HG03469 (cell line): ENCODE measurements at regions not wholly inside any gene's neighbourhood (a gene's known extent, or its start where the extent isn't known, plus 50 kb on each side); places are given as distances from the start of the nearest gene placed in this dataset.

Experiments
- ATAC-seq: cut with Tn5 transposase; IDR thresholded peaks from one replicate; pipeline ENCODE4 v1.9.1; 2021; ENCODE audit warnings: mild to moderate bottlenecking, moderate library complexity, moderate number of reproducible peaks; ENCODE audit not compliant: unreplicated experiment

GRCh38 chr3:5304188-5304587 is 116.7 kb downstream of the EDEM1 start:
- no peak for ATAC-seq

GRCh38 chr3:5304789-5305683 is 117.5 kb downstream of the EDEM1 start:
- ATAC-seq, result peak; percentile 70

DNA sequence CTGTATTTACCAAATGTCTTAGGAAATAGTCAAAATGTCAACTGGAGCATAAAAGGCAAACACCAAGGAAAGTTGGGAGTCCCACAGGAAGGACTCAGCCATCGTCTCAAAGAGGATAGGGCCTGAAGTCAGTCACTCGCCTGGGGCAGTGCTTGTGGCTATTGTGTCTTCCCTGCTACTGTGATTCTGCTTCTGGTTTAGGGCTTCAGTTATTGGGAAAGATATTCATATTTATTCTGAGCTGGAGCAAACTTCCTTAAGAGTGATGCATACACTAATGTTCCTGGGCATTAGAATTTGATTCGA is 118.1 kb downstream of the EDEM1 start:
- no peak for ATAC-seq

- ATAC-seq, result no peak
Observed at GRCh38 chr3:5309171-5309570, 121.7 kb downstream of the EDEM1 start.

- no peak for ATAC-seq
Observed at GRCh38 chr3:5309602-5310001, 122.1 kb downstream of the EDEM1 start.

GRCh38 chr3:5310509-5310908 is 123.0 kb downstream of the EDEM1 start:
- ATAC-seq, result no peak

DNA sequence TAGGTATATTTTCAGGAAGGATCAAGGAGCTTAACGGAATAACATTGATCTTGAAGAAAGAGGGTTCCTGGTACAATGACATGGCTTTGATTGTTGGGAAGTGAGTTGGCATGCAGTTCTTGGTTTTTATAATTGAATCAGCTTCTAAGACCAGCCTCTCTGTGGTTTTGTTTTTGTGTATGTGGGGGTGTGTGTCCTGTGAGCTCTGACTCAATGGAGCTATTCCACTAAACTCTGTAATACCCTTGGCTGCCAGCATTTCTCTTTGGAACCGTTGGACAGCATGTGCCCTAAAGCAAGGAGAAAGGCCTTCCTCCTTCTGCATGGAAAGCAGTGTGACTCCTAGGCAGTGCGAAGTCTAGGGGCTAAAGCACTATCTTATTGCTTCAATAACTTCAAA is 124.8 kb downstream of the EDEM1 start:
- no peak for ATAC-seq

- no peak for ATAC-seq
Observed at GRCh38 chr3:5314897-5315296, 127.4 kb downstream of the EDEM1 start.

GRCh38 chr3:5317557-5317956 is 130.1 kb downstream of the EDEM1 start:
- no peak for ATAC-seq

- ATAC-seq, result no peak
Observed at GRCh38 chr3:5319454-5319853, 131.9 kb downstream of the EDEM1 start.

DNA sequence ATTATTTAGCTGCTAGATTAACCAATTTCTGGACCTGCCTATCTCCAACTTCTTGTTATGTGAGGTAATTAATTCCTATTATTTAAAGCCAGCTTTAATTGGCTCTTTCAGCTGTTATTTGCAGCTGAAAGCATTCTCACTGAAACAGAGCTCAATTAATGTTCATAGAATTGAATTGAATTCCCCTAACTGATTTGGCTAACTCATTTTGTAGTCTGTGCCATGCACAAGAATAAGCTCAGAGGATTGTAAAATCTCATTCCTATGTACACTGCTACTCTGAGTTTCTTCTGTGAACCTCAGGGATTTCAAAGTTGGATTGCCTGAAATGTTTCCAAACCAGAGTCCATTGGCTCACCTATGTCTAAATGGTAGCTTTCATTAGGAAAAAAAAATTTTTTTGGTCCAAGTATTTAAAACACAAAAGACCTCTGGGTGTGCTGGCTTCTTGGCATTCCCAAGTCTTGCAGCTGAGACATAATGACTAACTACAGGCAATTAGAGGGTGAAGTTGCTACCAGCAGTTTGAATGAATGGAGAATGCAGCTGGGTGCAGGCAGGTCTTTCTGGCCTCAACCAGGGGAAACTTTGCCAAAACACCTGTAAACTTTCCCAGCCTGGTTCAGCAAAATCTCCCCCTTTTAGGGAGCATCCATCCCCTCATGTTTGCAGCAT is 134.3 kb downstream of the EDEM1 start:
- no peak for ATAC-seq

DNA sequence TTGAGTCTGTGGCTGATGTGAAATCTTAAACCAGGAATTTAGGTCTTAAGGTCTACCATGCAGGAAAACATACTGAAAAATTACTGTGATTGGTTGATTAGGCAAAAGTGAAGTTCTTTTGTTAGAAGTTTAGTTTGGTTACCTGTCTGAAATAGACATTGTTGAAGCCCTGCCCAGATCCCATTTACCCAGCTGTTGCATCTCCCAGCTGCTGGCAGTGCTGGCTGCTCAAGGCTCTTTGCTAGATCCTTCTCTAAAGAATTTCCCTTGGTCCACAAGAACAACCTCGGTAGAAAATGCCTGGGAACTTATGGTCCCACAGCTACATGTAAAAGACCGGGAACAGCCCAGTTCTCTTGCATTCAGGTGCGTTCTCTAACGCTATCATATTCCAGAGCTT is 137.3 kb downstream of the EDEM1 start:
- no peak for ATAC-seq

GRCh38 chr3:5330152-5330810 is 142.8 kb downstream of the EDEM1 start:
- ATAC-seq, result no peak

GRCh38 chr3:5331567-5332269 is 144.2 kb downstream of the EDEM1 start:
- ATAC-seq, result no peak

GRCh38 chr3:5332270-5332956 is 144.9 kb downstream of the EDEM1 start:
- peak; percentile 66 for ATAC-seq

DNA sequence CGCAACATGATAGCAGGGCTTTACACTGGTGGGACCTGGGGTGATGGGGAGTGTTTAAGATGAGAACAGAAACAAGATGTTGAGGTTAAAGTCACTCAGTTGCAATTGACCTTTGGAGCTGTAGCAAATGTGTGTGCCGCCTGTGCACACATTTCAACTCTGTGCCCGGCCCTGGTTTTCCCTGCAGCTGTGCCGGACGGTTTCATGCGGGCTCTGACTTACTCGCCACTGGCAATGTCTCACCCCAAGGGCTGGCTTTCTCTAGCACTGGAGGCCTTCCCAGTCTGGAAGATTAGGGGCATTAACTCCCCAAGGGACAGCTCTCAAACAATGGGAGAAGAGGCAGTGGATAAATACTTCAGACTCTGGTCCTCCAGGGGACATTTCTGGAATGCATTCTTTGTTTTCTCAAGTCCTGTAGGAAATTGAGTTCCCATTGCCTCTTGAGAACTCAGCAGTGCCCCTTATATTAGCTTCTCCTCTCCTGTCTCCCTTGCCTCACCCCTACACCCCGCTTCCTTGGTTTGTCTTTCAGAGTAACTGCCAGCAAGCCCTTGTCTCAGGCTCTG is 152.5 kb downstream of the EDEM1 start:
- ATAC-seq, result no peak

- no peak for ATAC-seq
Observed at GRCh38 chr3:5341610-5342009, 154.1 kb downstream of the EDEM1 start.

DNA sequence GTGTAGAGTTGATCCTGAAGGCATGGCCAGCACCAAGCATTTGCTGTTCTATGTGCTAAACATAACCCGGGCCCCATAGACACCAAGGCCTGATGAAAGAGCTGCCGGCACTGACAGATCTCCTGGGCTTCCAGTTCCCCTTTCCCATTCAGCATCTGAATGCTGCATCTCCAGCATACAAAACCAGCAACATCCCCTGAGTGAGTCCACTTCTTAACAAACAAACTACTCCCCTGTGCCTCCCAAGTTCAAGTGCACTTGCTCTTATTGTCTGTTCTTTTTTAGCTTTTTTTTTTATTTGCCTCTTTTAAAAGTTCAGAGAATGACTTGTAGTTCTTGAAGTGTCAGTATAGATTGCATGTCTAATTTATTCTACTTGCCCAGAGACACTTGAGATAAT is 156.0 kb downstream of the EDEM1 start:
- no peak for ATAC-seq

GRCh38 chr3:5344707-5345106 is 157.2 kb downstream of the EDEM1 start:
- no peak for ATAC-seq

DNA sequence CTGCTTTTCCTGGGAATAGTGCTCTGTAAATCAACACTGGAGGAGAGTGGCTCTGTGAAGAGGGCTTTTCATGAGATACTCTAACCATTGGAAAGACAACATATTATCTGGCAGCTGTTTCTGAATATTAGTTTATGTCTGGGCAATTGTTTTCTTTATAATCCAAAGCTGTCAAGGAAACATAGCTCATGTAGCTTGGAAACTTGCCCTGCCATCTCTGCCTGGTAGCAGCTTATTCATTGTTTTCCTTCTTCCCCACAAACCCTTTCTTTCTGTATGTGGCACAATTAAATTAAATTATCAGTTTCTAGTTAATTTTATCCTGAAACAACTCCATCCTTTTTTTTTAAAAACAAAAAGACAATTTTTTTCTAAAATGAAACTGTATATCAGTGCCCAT is 160.0 kb downstream of the EDEM1 start:
- no peak for ATAC-seq
